Ovary (tissue), 3 donors: ENCODE measurements at regions not wholly inside any gene's neighbourhood (a gene's known extent, or its start where the extent isn't known, plus 50 kb on each side); places are given as distances from the start of the nearest gene placed in this dataset.

Source experiments
- CTCF ChIP-seq, 3 donors: fragments of 450-650 bp in 2 of 3; fragments of 200-600 bp in 1 of 3; IDR thresholded peaks; one replicate each; pipeline versions ENCODE4 v1.5.1 to v1.8.0; 2016 to 2022; ENCODE audit warnings: antibody characterized with exemption in 3 of 3, mild to moderate bottlenecking in 1 of 3
- EP300 ChIP-seq: sonication (generic); formaldehyde crosslinking; IDR thresholded peaks from one replicate; pipeline ENCODE4 v1.6.1; 2017; ENCODE audit warnings: antibody characterized with exemption
- donor health status: DM: no; HTN: no; CAD: no.

GRCh38 chr11:19428206-19429002 lies 187.7 kb upstream of the E2F8 start:
- TF ChIP-seq CTCF (IDR thresholded peaks at IDR 0.05) (no peak), EP300 (no peak)
